Esophagus (tissue), 2 donors: ENCODE measurements at regions not wholly inside any gene's neighbourhood (a gene's known extent, or its start where the extent isn't known, plus 50 kb on each side); places are given as distances from the start of the nearest gene placed in this dataset.
"Not testable (repeated sequence)": the region's sequence is repeated elsewhere in the genome, so short reads cannot be mapped to it uniquely, and the experiment has no call there.

Experiments used
- H3K27ac ChIP-seq, 2 donors: one replicate each; pipeline ENCODE4 v1.5.1; 2013; ENCODE audit warnings: low read depth in 2 of 2, mild to moderate bottlenecking in 2 of 2, inconsistent platforms in 1 of 2, low read length in 1 of 2, moderate library complexity in 1 of 2
- H3K27me3 ChIP-seq, 2 donors: one replicate each; pipeline ENCODE4 v1.6.1; 2013; ENCODE audit warnings: low read length in 2 of 2, control low read depth in 1 of 2, mild to moderate bottlenecking in 1 of 2; ENCODE audit not compliant: insufficient read depth in 2 of 2, control insufficient read depth in 1 of 2
- H3K36me3 ChIP-seq, 2 donors: one replicate each; pipeline ENCODE4 v1.6.1; 2013; ENCODE audit warnings: low read length in 1 of 2; ENCODE audit not compliant: control insufficient read depth in 2 of 2, insufficient read depth in 2 of 2
- H3K4me1 ChIP-seq, 2 donors: one replicate each; pipeline ENCODE4 v1.6.1; 2013; ENCODE audit warnings: low read length in 1 of 2; ENCODE audit not compliant: control insufficient read depth in 2 of 2, insufficient read depth in 2 of 2
- H3K4me3 ChIP-seq, 2 donors: one replicate each; pipeline ENCODE4 v1.5.1; 2013; ENCODE audit warnings: low read length in 2 of 2, mild to moderate bottlenecking in 2 of 2, low read depth in 1 of 2, moderate library complexity in 1 of 2
- H3K9me3 ChIP-seq, 2 donors: one replicate each; pipeline ENCODE4 v1.6.1; 2013; ENCODE audit warnings: mild to moderate bottlenecking in 2 of 2, low read depth in 1 of 2, low read length in 1 of 2, moderate library complexity in 1 of 2; ENCODE audit not compliant: control insufficient read depth in 2 of 2, insufficient read depth in 1 of 2
- WGBS, 2 donors: extraction: QIAGEN DNeasy Blood & Tissue Kit; methylation state at CpG; one replicate each; pipeline ENCODE4 v1.1.7; 2013; 5-methylcytosine and 5-hydroxymethylcytosine counted together
- donor health status: healthy with polysubstance abuse.
- donor health status: Bipolar disorder and iron deficiency.

GRCh38 chr12:131625966-131626722 is 84.7 kb upstream of the SFSWAP start:
- 45 to 50% methylated on average over 20 of the region's 21 CpGs for WGBS, 2 donors
- not testable (repeated sequence) for H3K4me1 ChIP-seq, H3K27ac ChIP-seq, H3K36me3 ChIP-seq, H3K4me3 ChIP-seq, H3K27me3 ChIP-seq, H3K9me3 ChIP-seq

GRCh38 chr12:131627151-131628022 is 83.5 kb upstream of the SFSWAP start:
- 44 to 46% methylated on average over 19 to 26 of the region's 29 CpGs for WGBS, 2 donors
- H3K36me3 ChIP-seq, H3K4me1 ChIP-seq, H3K9me3 ChIP-seq, H3K27me3 ChIP-seq, H3K4me3 ChIP-seq, H3K27ac ChIP-seq: not testable (repeated sequence)

- no peaks in the 10 kb centered on the region for H3K27me3 ChIP-seq
- H3K4me1 ChIP-seq: no peaks in the 10 kb centered on the region
- WGBS, 2 donors: 65 to 70% methylated on average over 20 of the region's 20 CpGs
- H3K9me3 ChIP-seq: no peaks in the 10 kb centered on the region
- no peaks in the 10 kb centered on the region for H3K36me3 ChIP-seq
- H3K4me3 ChIP-seq: no peak overlapping the region
- H3K27ac ChIP-seq: no peak overlapping the region
Measured at GRCh38 chr12:131628023-131628740, 82.7 kb upstream of the SFSWAP start.

GRCh38 chr12:131628766-131629448 is 82.0 kb upstream of the SFSWAP start:
- Histone ChIP-seq H3K27me3 (no peaks in the 10 kb centered on the region), H3K4me1 (no peaks in the 10 kb centered on the region), H3K9me3 (no peaks in the 10 kb centered on the region), H3K4me3 (no peak overlapping the region), H3K36me3 (no peaks in the 10 kb centered on the region), H3K27ac (no peak overlapping the region)
- 72 to 73% methylated on average over 18 to 19 of the region's 19 CpGs for WGBS, 2 donors

GRCh38 chr12:131631230-131631629 is 79.7 kb upstream of the SFSWAP start:
- Histone ChIP-seq H3K9me3 (no peaks in the 10 kb centered on the region), H3K4me1 (no peaks in the 10 kb centered on the region), H3K36me3 (no peaks in the 10 kb centered on the region), H3K27me3 (no peaks in the 10 kb centered on the region), H3K4me3 (no peak overlapping the region), H3K27ac (no peak overlapping the region)
- WGBS, 2 donors: 69 to 82% methylated on average over 2 to 3 of the region's 3 CpGs

- H3K27me3 ChIP-seq, H3K4me3 ChIP-seq, H3K4me1 ChIP-seq, H3K36me3 ChIP-seq, H3K27ac ChIP-seq, H3K9me3 ChIP-seq: not testable (repeated sequence)
- 78 to 79% methylated on average over 20 to 23 of the region's 23 CpGs for WGBS, 2 donors
Measured at GRCh38 chr12:131631889-131632651, 78.8 kb upstream of the SFSWAP start.

GRCh38 chr12:131632652-131633023 is 78.3 kb upstream of the SFSWAP start:
- H3K27me3 ChIP-seq, H3K36me3 ChIP-seq, H3K27ac ChIP-seq, H3K4me1 ChIP-seq, H3K4me3 ChIP-seq, H3K9me3 ChIP-seq: not testable (repeated sequence)
- WGBS, 2 donors: 49 to 60% methylated on average over 5 of the region's 5 CpGs

- H3K27ac ChIP-seq, H3K4me1 ChIP-seq, H3K4me3 ChIP-seq, H3K36me3 ChIP-seq, H3K27me3 ChIP-seq, H3K9me3 ChIP-seq: not testable (repeated sequence)
- WGBS, 2 donors: 70 to 74% methylated on average over 9 of the region's 9 CpGs
Measured at GRCh38 chr12:131633610-131634009, 77.3 kb upstream of the SFSWAP start.

- Histone ChIP-seq H3K27me3 (no peaks in the 10 kb centered on the region), H3K4me1 (no peaks in the 10 kb centered on the region), H3K9me3 (no peaks in the 10 kb centered on the region), H3K36me3 (no peaks in the 10 kb centered on the region), H3K4me3 (no peak overlapping the region), H3K27ac (no peak overlapping the region)
- WGBS, 2 donors: 56 to 69% methylated on average over 5 of the region's 5 CpGs
Measured at GRCh38 chr12:131634037-131634436, 76.9 kb upstream of the SFSWAP start.
